ENCODE measurements at regions not wholly inside any gene's neighbourhood (a gene's known extent, or its start where the extent isn't known, plus 50 kb on each side); places are given as distances from the start of the nearest gene placed in this dataset.

DNA sequence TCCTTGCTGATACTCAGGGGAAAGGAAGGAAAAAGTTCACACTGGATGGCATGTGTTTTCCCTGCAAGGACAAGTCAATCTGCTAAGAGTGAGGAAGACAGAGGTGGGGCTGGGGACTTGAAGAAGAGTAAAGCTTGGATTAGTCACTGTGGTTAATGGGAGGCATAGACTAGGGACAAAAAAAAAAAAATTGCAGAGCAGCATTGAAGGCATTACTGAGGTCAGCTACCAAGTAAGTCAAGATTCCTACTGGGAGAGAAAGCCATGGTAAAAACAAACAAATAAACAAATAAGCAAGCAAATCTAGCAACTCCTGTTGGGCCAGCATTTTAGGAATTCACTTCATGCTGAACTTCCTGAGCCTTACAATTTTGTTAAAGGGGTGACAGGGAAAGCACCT, 58.2 kb upstream of the GPC4 start:
- no peaks in the 10 kb centered on the region for H4K20me1 ChIP-seq (ENCODE audit: control insufficient read depth, insufficient read depth, insufficient read length)
- H3K23me2 ChIP-seq (ENCODE audit: insufficient read length, low read depth, low read length, poor library complexity, severe bottlenecking): no peaks in the 10 kb centered on the region
- H3T11ph ChIP-seq (ENCODE audit: low read length): no peak overlapping the region
- H3K4me2 ChIP-seq (ENCODE audit: insufficient read depth, insufficient read length, low read length): no peak overlapping the region
- H4K5ac ChIP-seq (ENCODE audit: insufficient read length, low read depth, low read length): no peak overlapping the region
- no peak overlapping the region for H3K23ac ChIP-seq (ENCODE audit: insufficient read length, low read depth, low read length)
- H4K8ac ChIP-seq (replicated peaks; ENCODE audit: insufficient read length, low read depth, low read length): no peak overlapping the region
- DNase-seq: no peak
- H3K36me3 Mint-ChIP-seq (ENCODE audit: insufficient read depth in 1 of 3, low read depth in 3 of 3): peaks cover 0 to 2% (median 0%) of the 10 kb centered on the region in 3 experiments; a peak in 1 of 7 replicates
- no peak overlapping the region for H2BK12ac ChIP-seq (ENCODE audit: insufficient read length, low read depth, low read length)
- H3K27me3 Mint-ChIP-seq (ENCODE audit: low read depth): 0 out of 2 replicates have a peak, but pooled peaks cover 2% of the 10 kb centered on the region
- H2AFZ ChIP-seq (ENCODE audit: low read length): no peak overlapping the region
- no peak overlapping the region for H3K4me3 Mint-ChIP-seq
- H2BK20ac ChIP-seq (ENCODE audit: low read depth, low read length, poor library complexity, severe bottlenecking): no peak overlapping the region
- no peaks in the 10 kb centered on the region for H3K9me3 ChIP-seq (ENCODE audit: control insufficient read depth, low read depth, low read length)
- H2BK15ac ChIP-seq (ENCODE audit: low read depth, low read length): no peak overlapping the region
- no peak overlapping the region for H3K27ac ChIP-seq (ENCODE audit: insufficient read length, low read depth, low read length)
- no peak overlapping the region for H2BK5ac ChIP-seq (ENCODE audit: insufficient read length, low read length)
- TF ChIP-seq, protein P1, sequence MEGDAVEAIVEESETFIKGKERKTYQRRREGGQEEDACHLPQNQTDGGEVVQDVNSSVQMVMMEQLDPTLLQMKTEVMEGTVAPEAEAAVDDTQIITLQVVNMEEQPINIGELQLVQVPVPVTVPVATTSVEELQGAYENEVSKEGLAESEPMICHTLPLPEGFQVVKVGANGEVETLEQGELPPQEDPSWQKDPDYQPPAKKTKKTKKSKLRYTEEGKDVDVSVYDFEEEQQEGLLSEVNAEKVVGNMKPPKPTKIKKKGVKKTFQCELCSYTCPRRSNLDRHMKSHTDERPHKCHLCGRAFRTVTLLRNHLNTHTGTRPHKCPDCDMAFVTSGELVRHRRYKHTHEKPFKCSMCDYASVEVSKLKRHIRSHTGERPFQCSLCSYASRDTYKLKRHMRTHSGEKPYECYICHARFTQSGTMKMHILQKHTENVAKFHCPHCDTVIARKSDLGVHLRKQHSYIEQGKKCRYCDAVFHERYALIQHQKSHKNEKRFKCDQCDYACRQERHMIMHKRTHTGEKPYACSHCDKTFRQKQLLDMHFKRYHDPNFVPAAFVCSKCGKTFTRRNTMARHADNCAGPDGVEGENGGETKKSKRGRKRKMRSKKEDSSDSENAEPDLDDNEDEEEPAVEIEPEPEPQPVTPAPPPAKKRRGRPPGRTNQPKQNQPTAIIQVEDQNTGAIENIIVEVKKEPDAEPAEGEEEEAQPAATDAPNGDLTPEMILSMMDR (conservative IDR thresholded peaks at IDR 0.05): no peak
- H3K4me1 Mint-ChIP-seq: peaks cover 16 to 18% of the 10 kb centered on the region in 2 experiments
- H4K91ac ChIP-seq (ENCODE audit: insufficient read length, low read depth, low read length): no peak overlapping the region
- H3K9ac ChIP-seq (ENCODE audit: extremely low read depth, insufficient read length, low read length): no peak overlapping the region
- H3K4ac ChIP-seq (ENCODE audit: low read depth, low read length): no peak overlapping the region
- no peaks in the 10 kb centered on the region for H3K79me1 ChIP-seq (ENCODE audit: insufficient read depth, low read depth, low read length, poor library complexity, severe bottlenecking)
- H3K27me3 ChIP-seq (ENCODE audit: insufficient read depth, low read length): no peaks in the 10 kb centered on the region
- H3K18ac ChIP-seq (ENCODE audit: insufficient read length, low read depth, low read length): no peak overlapping the region
- no peaks in the 10 kb centered on the region for H3K79me2 ChIP-seq (ENCODE audit: insufficient read depth, low read length)
- H2BK120ac ChIP-seq (ENCODE audit: low read depth, low read length, poor library complexity, severe bottlenecking): no peak overlapping the region
- H3K14ac ChIP-seq (ENCODE audit: insufficient read depth, low read length): no peak overlapping the region
- H3K27ac Mint-ChIP-seq: peak overlapping the region in 2 of 3 experiments; percentile 48 to 69; a peak in 4 of 7 replicates
- H2AK5ac ChIP-seq (ENCODE audit: insufficient read length, low read length): no peak overlapping the region
- no peak overlapping the region for H3K56ac ChIP-seq (ENCODE audit: insufficient read length, low read depth, low read length)
- no peaks in the 10 kb centered on the region for H3K9me3 Mint-ChIP-seq
- no peaks in the 10 kb centered on the region for H3K4me1 ChIP-seq (ENCODE audit: insufficient read depth, low read length)

Data from H9 (cell line).